Kidney (tissue), 13 donors: ENCODE measurements at regions not wholly inside any gene's neighbourhood (a gene's known extent, or its start where the extent isn't known, plus 50 kb on each side); places are given as distances from the start of the nearest gene placed in this dataset.
"Not testable (repeated sequence)": the region's sequence is repeated elsewhere in the genome, so short reads cannot be mapped to it uniquely, and the experiment has no call there.

Source experiments
- DNase-seq, 5 donors: peaks; one replicate each; pipeline ENCODE4 v3.0.0-alpha.2; 2013 to 2020
- FAIRE-seq: peaks from 2 replicates; lab custom pipeline; 2012; peaks lifted over from hg19 to GRCh38; lab: Jason Lieb, UNC
- H3K27ac ChIP-seq, 2 donors: one replicate each; pipeline ENCODE4 v1.7.0; 2013; ENCODE audit warnings: low read depth in 2 of 2, low read length in 2 of 2, inconsistent platforms in 1 of 2
- H3K27me3 ChIP-seq: one replicate; pipeline ENCODE4 v1.7.1; 2013; ENCODE audit warnings: low read length, inconsistent platforms; ENCODE audit not compliant: control insufficient read depth, insufficient read depth
- H3K36me3 ChIP-seq, 3 donors: one replicate each; pipeline versions ENCODE4 v1.7.0 to v1.7.1; 2013; ENCODE audit warnings: low read length in 3 of 3, control low read depth in 1 of 3, inconsistent platforms in 1 of 3; ENCODE audit not compliant: insufficient read depth in 3 of 3, control insufficient read depth in 2 of 3
- H3K4me1 ChIP-seq, 3 donors: one replicate each; pipeline versions ENCODE4 v1.7.0 to v1.7.1; 2013; ENCODE audit warnings: low read length in 3 of 3, inconsistent platforms in 1 of 3, low read depth in 1 of 3; ENCODE audit not compliant: control insufficient read depth in 2 of 3, insufficient read depth in 2 of 3
- H3K4me3 ChIP-seq, 3 donors: one replicate each; pipeline versions ENCODE4 v1.7.0 to v1.8.1; 2013; ENCODE audit warnings: low read length in 3 of 3, control low read depth in 1 of 3, inconsistent platforms in 1 of 3
- H3K9ac ChIP-seq, 3 donors: one replicate each; pipeline versions ENCODE4 v1.7.0 to v1.7.1; 2013; ENCODE audit warnings: low read length in 3 of 3, control low read depth in 1 of 3, inconsistent platforms in 1 of 3
- H3K9me3 ChIP-seq, 3 donors: one replicate each; pipeline versions ENCODE4 v1.7.0 to v1.7.1; 2013; ENCODE audit warnings: low read length in 3 of 3, control low read depth in 1 of 3, inconsistent platforms in 1 of 3; ENCODE audit not compliant: control insufficient read depth in 2 of 3, insufficient read depth in 1 of 3
- intact Hi-C: fragments of 100-400 bp; cut with DNase I; formaldehyde crosslinking; loops from one replicate; pipeline ENCODE4 v1.11.1; 2022
- TF ChIP-seq, protein P1 (sequence below): IDR thresholded peaks from 3 replicates; pipeline ENCODE4 v1.5.1; 2012; ENCODE audit warnings: mild to moderate bottlenecking, moderate library complexity, borderline replicate concordance; ENCODE audit not compliant: insufficient read depth; ENCODE audit errors: extremely low read depth
- donor health status: control.
- donor health status: control.
- donor health status: control.
- donor health status: control.
- donor health status: control.
- donor health status: DM: yes; HTN: yes; CAD: no.
- donor health status: Normal renal cell carcinoma (clear cell type).

DNA sequence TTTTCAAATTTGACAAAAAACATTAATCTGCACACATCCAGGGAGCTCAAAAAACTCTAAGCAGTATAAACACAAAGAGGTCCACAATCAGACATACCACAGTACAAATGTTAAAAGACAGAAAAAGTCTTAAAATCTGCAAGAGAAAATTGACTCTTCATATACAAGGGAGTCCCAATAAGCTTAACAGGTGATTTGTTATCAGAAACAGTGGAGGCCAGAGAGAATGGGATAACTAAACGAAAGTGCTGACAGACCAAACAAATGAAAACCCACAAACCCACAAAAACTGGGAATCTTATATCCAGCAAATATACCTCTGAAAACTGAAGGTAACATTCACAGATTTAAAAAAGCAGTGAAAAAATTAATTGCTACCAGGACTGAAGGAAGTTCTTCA is 182.0 kb upstream of the PAQR3 start:
- no peaks in the 10 kb centered on the region for H3K36me3 ChIP-seq
- H3K27me3 ChIP-seq, result no peaks in the 10 kb centered on the region
- FAIRE-seq (no peak), DNase-seq (no peak)
- no peaks in the 10 kb centered on the region for H3K4me1 ChIP-seq
- TF ChIP-seq, protein P1, sequence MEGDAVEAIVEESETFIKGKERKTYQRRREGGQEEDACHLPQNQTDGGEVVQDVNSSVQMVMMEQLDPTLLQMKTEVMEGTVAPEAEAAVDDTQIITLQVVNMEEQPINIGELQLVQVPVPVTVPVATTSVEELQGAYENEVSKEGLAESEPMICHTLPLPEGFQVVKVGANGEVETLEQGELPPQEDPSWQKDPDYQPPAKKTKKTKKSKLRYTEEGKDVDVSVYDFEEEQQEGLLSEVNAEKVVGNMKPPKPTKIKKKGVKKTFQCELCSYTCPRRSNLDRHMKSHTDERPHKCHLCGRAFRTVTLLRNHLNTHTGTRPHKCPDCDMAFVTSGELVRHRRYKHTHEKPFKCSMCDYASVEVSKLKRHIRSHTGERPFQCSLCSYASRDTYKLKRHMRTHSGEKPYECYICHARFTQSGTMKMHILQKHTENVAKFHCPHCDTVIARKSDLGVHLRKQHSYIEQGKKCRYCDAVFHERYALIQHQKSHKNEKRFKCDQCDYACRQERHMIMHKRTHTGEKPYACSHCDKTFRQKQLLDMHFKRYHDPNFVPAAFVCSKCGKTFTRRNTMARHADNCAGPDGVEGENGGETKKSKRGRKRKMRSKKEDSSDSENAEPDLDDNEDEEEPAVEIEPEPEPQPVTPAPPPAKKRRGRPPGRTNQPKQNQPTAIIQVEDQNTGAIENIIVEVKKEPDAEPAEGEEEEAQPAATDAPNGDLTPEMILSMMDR, result no peak
- intact Hi-C loops, result no loop called here
- no peak overlapping the region for H3K4me3 ChIP-seq
- H3K9me3 ChIP-seq, result peaks cover 0 to 23% (median 6%) of the 10 kb centered on the region in 3 donors
- no peak overlapping the region for H3K9ac ChIP-seq
- no peak overlapping the region for H3K27ac ChIP-seq

- peaks cover 0 to 23% (median 2%) of the 10 kb centered on the region in 3 donors for H3K9me3 ChIP-seq
- H3K4me1 ChIP-seq, intact Hi-C loops: not testable (repeated sequence)
Measured at GRCh38 chr4:79117051-79117450, 177.8 kb upstream of the PAQR3 start.

DNA sequence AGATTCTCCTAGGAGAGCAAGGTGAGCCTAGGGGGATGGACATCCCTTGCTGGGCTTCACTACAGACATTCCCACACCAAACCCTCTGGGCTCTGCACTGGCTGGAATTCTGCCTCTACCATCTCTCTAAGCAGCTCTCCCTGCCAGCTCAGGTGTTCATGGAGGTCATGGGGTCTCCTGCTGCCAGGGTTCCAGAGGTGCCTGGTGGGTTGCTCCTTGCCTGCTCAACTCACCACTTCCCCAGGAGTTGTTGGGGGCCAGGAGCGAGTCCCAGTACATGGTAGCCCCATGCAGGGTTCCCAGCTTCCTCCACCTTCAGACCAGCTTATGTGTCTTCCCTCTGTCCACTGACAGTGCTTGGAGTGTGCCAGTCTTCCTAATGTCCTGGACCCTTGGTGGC is 167.8 kb upstream of the PAQR3 start:
- no peaks in the 10 kb centered on the region for H3K36me3 ChIP-seq
- FAIRE-seq (no peak), DNase-seq (no peak)
- TF ChIP-seq, protein P1, result no peak
- H3K4me3 ChIP-seq, result no peak overlapping the region
- H3K27ac ChIP-seq, result no peak overlapping the region
- peaks cover 0 to 2% (median 0%) of the 10 kb centered on the region in 3 donors for H3K9me3 ChIP-seq
- intact Hi-C loops, result no loop called here
- H3K4me1 ChIP-seq, result no peaks in the 10 kb centered on the region
- no peak overlapping the region for H3K9ac ChIP-seq
- H3K27me3 ChIP-seq, result no peaks in the 10 kb centered on the region

More at GRCh38 chr4:79117051-79117450, 177.8 kb upstream of the PAQR3 start:
- H3K9ac ChIP-seq, H3K27ac ChIP-seq, FAIRE-seq, H3K36me3 ChIP-seq, H3K27me3 ChIP-seq, DNase-seq, H3K4me3 ChIP-seq: not testable (repeated sequence)

DNA sequence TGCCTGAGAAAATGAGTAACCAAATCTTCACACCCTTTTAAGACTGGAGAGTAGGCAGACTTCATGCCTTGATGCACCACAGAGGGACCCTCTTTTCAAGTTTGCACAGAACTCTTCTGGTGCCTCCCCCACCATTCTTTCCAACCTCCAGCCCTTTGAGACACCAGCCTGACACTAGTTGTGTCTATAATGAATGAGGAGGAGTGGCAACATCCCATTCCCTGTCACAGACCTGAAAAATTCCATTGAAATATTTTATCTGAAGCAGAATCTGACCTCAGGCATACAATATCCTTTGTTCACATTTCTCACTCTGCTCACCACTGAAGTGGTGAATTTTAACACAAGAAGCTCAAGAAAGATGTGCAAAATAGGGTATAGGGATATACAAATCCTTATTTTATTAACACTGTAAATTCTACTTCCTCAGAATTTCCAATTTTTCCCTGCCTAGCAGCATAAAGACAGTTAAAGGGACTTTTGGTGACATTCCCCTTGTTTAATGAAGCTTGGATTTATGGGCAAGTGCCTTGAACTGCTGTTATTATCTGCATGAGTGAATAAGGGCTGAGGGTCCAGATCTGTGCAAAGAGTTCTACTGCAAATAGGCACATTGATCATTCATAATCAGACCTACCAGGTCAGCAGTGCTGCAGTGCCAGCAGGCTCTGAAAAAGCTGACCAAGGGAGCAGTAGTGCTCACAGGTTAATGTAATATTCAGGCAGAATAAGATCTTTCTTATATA is 149.9 kb upstream of the PAQR3 start:
- no peak for FAIRE-seq
- DNase-seq, result peak in 3 of 5 donors; percentile 21 to 74 (median 62)
- TF ChIP-seq, protein P1, result no peak
- Histone ChIP-seq H3K36me3 (no peaks in the 10 kb centered on the region), H3K27me3 (no peaks in the 10 kb centered on the region), H3K4me3 (no peak overlapping the region), H3K9ac (no peak overlapping the region), H3K4me1 (no peaks in the 10 kb centered on the region), H3K9me3 (no peaks in the 10 kb centered on the region), H3K27ac (no peak overlapping the region)
- intact Hi-C loops, result no loop called here
